ENCODE measurements at regions not wholly inside any gene's neighbourhood (a gene's known extent, or its start where the extent isn't known, plus 50 kb on each side); places are given as distances from the start of the nearest gene placed in this dataset.

DNA sequence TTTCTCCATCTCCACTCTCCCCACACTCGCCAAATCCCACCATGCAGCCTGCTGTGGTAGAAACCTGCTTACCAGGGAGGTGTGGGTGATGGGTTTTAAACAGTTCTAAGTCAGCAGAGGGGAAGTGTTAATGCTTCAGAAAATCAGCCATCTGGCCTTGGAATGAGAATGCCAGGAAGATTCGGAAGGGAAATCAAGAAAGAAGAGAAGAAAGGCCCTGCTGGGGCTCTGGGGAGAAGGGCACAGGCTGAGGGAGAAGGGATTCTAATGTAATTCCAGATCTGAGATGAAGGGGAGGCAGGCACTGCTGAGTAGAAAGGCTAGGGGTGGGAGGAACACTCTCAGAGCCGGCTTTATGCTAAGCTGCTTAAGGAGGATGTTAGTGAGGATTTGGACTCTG lies 434.7 kb upstream of the DMAC1 start:
- Histone ChIP-seq H3K27me3 (ENCODE audit: control insufficient read depth in 2 of 2, insufficient read depth in 2 of 2, low read length in 2 of 2) (no peaks in the 10 kb centered on the region), H2AFZ (ENCODE audit: insufficient read depth, low read depth, low read length, poor library complexity, severe bottlenecking) (no peak overlapping the region), H3K9me3 (replicated peaks in 1 of 2; ENCODE audit: control insufficient read depth in 1 of 2, insufficient read depth in 1 of 2, low read length in 2 of 2) (no peaks in the 10 kb centered on the region), H3K36me3 (replicated peaks in 1 of 2; ENCODE audit: control insufficient read depth in 1 of 2, insufficient read depth in 2 of 2, low read length in 2 of 2) (no peaks in the 10 kb centered on the region), H3K4me1 (ENCODE audit: control insufficient read depth in 1 of 2, insufficient read depth in 2 of 2, low read length in 2 of 2) (no peaks in the 10 kb centered on the region), H4K20me1 (ENCODE audit: insufficient read depth, low read length) (no peaks in the 10 kb centered on the region), H3K9ac (ENCODE audit: insufficient read depth, low read length, poor library complexity, severe bottlenecking) (no peak overlapping the region), H3K4me2 (replicated peaks; ENCODE audit: extremely low read depth, low read length, poor library complexity, severe bottlenecking) (no peak overlapping the region), H3K4me3 (replicated peaks in 1 of 3; ENCODE audit: low read depth in 2 of 3, low read length in 3 of 3) (no peak overlapping the region), H3K27ac (ENCODE audit: low read depth in 1 of 2, low read length in 2 of 2) (no peak overlapping the region), H3K79me2 (ENCODE audit: insufficient read depth, low read length) (no peaks in the 10 kb centered on the region)
- intact Hi-C loops (cut with micrococcal nuclease) = no loop called here
- Mint-ChIP-seq H3K27ac (no peak overlapping the region), H3K36me3 (no peaks in the 10 kb centered on the region), H3K9me3 (peaks cover 0 to 9% (median 2%) of the 10 kb centered on the region in 7 donors), H3K4me1 (no peaks in the 10 kb centered on the region), H3K27me3 (ENCODE audit: low read depth in 3 of 3) (peaks cover 0 to 2% (median 0%) of the 10 kb centered on the region in 3 donors), H3K4me3 (no peak overlapping the region)
- 94% methylated on average over 2 of the region's 3 CpGs for WGBS (ENCODE audit: insufficient coverage)
- DNase-seq = no peak
- TF ChIP-seq, protein P1, sequence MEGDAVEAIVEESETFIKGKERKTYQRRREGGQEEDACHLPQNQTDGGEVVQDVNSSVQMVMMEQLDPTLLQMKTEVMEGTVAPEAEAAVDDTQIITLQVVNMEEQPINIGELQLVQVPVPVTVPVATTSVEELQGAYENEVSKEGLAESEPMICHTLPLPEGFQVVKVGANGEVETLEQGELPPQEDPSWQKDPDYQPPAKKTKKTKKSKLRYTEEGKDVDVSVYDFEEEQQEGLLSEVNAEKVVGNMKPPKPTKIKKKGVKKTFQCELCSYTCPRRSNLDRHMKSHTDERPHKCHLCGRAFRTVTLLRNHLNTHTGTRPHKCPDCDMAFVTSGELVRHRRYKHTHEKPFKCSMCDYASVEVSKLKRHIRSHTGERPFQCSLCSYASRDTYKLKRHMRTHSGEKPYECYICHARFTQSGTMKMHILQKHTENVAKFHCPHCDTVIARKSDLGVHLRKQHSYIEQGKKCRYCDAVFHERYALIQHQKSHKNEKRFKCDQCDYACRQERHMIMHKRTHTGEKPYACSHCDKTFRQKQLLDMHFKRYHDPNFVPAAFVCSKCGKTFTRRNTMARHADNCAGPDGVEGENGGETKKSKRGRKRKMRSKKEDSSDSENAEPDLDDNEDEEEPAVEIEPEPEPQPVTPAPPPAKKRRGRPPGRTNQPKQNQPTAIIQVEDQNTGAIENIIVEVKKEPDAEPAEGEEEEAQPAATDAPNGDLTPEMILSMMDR (IDR thresholded peaks at IDR 0.05) = no peak

DNA sequence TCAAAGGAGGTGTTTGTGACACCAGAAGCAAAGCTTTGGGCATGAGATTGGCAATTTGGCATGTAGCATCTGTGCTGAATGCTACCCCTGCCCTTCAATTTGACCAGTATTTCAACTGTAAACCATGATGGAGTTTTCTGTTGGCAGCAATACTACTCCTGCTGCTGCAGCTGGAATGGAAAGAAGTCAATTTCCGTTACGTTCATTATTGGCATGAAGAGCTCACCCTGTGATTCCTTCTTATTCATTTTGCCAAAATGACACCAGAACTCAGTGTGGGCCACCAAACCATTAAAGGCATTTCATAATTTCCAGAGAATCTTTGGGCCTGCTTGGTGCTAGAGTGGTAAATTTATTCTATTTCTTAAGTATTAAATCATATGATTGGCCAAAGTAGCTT lies 433.1 kb upstream of the DMAC1 start:
- TF ChIP-seq, protein P1 (IDR thresholded peaks at IDR 0.05) = no peak
- H2AFZ ChIP-seq (ENCODE audit: insufficient read depth, low read depth, low read length, poor library complexity, severe bottlenecking) = no peak overlapping the region
- Mint-ChIP-seq H3K4me1 (no peaks in the 10 kb centered on the region), H3K27me3 (ENCODE audit: low read depth in 3 of 3) (peaks cover 0 to 2% (median 0%) of the 10 kb centered on the region in 3 donors), H3K36me3 (no peaks in the 10 kb centered on the region), H3K4me3 (no peak overlapping the region), H3K9me3 (peaks cover 0 to 9% (median 2%) of the 10 kb centered on the region in 7 donors), H3K27ac (no peak overlapping the region)
- H3K9me3 ChIP-seq (replicated peaks in 1 of 2; ENCODE audit: control insufficient read depth in 1 of 2, insufficient read depth in 1 of 2, low read length in 2 of 2) = no peaks in the 10 kb centered on the region
- no peaks in the 10 kb centered on the region for H3K79me2 ChIP-seq (ENCODE audit: insufficient read depth, low read length)
- no peaks in the 10 kb centered on the region for H3K27me3 ChIP-seq (ENCODE audit: control insufficient read depth in 2 of 2, insufficient read depth in 2 of 2, low read length in 2 of 2)
- DNase-seq = no peak
- WGBS (ENCODE audit: insufficient coverage) = 100% methylated on average over 2 of the region's 2 CpGs
- H3K36me3 ChIP-seq (replicated peaks in 1 of 2; ENCODE audit: control insufficient read depth in 1 of 2, insufficient read depth in 2 of 2, low read length in 2 of 2) = no peaks in the 10 kb centered on the region
- no peak overlapping the region for H3K4me2 ChIP-seq (replicated peaks; ENCODE audit: extremely low read depth, low read length, poor library complexity, severe bottlenecking)
- H3K27ac ChIP-seq (ENCODE audit: low read depth in 1 of 2, low read length in 2 of 2) = no peak overlapping the region
- H3K4me1 ChIP-seq (ENCODE audit: control insufficient read depth in 1 of 2, insufficient read depth in 2 of 2, low read length in 2 of 2) = no peaks in the 10 kb centered on the region
- intact Hi-C loops (cut with micrococcal nuclease) = no loop called here
- H3K9ac ChIP-seq (ENCODE audit: insufficient read depth, low read length, poor library complexity, severe bottlenecking) = no peak overlapping the region
- H4K20me1 ChIP-seq (ENCODE audit: insufficient read depth, low read length) = no peaks in the 10 kb centered on the region
- H3K4me3 ChIP-seq (replicated peaks in 1 of 3; ENCODE audit: low read depth in 2 of 3, low read length in 3 of 3) = no peak overlapping the region
